ENCODE measurements at regions not wholly inside any gene's neighbourhood (a gene's known extent, or its start where the extent isn't known, plus 50 kb on each side); places are given as distances from the start of the nearest gene placed in this dataset.
A peak's percentile ranks its signal among the peaks of the same experiment; 100 is the strongest.

DNA sequence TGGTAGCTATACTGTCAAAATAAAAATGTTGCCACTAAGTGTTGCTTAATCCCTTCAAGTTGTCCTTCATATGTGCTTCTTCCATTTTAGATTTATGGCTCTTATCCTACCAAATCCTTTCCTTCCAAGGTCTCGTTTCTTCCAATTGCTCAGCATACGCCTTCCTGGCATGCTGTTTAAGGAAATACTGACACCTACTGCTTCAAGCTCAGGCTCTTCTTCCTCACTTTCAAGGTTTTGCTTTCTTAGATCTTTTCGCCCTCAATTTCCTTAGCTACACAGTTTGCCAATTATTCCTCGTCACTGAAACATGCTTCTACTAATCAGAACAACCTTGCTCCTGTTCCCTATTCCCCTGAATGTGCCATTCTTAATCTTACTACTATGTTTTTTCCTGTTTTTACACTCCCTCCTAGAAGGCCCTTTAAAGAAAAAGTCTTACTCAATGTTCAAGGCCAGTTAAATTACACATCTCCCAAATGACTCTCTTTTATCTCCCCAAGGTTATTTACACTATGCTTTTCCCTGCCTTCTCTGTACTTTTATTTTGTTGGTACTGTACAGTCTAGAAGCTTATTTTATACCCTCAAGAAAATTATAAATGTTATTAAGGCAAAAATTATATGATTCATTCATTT is 343.1 kb downstream of the MZT1 start:
- intact Hi-C loops (cut with micrococcal nuclease) = no loop called here
- BruUV-seq (replicated peaks) = no TSS peak
- no peak overlapping the region for H3K4me2 ChIP-seq (ENCODE audit: low read length)
- ChIA-PET POLR2A (no interaction called here), RAD21 (ENCODE audit: low non-redundant PET in 1 of 2, low total read pairs in 2 of 2, uncharacterized antibody in 2 of 2, unreplicated experiment in 2 of 2) (no interaction called here), CTCF (no interaction called here)
- DNase-seq (ENCODE audit: low read depth, low spot score) (no peak), ATAC-seq (no peak)
- no peak overlapping the region for H3K9ac ChIP-seq (ENCODE audit: low read length)
- no peak overlapping the region for H2AFZ ChIP-seq (ENCODE audit: low read depth, low read length, poor library complexity, severe bottlenecking)
- no peaks in the 10 kb centered on the region for H4K20me1 ChIP-seq (ENCODE audit: insufficient read depth)
- H3K36me3 ChIP-seq (ENCODE audit: control insufficient read depth in 1 of 2, insufficient read depth in 2 of 2, low read length in 2 of 2) = no peaks in the 10 kb centered on the region
- no peak overlapping the region for H3K27ac ChIP-seq (ENCODE audit: low read depth, low read length)
- H3K79me2 ChIP-seq (ENCODE audit: insufficient read depth, low read length) = no peaks in the 10 kb centered on the region
- H3K27me3 ChIP-seq (ENCODE audit: insufficient read depth, low read length) = no peaks in the 10 kb centered on the region
- no peak overlapping the region for H3K4me3 ChIP-seq (replicated peaks in 1 of 2; ENCODE audit: low read depth in 1 of 2, low read length in 2 of 2)
- H3K9me2 ChIP-seq (ENCODE audit: insufficient read depth) = no peaks in the 10 kb centered on the region
- H3K4me1 ChIP-seq (ENCODE audit: control insufficient read depth in 1 of 2, insufficient read depth in 2 of 2, low read length in 2 of 2) = peaks cover 0 to 6% of the 10 kb centered on the region in 2 experiments; a peak in 1 of 4 replicates
- TF ChIP-seq ZFX (IDR thresholded peaks at IDR 0.05) = no peak
- peak; percentile 24 for TF ChIP-seq TCF7L2 (IDR thresholded peaks at IDR 0.05; ENCODE audit: borderline replicate concordance, extremely low read depth, insufficient read depth, insufficient read length)
- no peaks in the 10 kb centered on the region; a peak in 1 of 4 replicates for H3K9me3 ChIP-seq (ENCODE audit: control insufficient read depth in 1 of 2, insufficient read depth in 1 of 2, low read depth in 1 of 2, low read length in 2 of 2)

DNA sequence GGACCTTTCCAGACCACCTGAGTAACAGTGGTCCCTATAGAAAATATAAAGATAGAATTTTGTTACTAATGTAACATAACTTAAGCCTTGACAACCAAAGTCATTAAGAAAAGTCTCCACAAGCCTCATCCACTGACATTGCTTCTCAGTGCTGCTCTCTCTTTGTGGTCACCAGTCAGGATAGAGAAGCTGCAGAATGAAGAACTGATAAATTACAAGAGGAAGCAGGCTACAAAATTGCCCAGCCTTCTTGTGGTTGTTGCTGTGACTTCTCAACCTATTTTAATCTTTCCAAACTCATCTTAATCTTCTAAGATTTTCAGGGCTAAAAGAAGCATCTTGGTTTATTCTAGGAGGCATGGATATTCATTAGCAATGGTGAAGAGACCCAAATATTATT is 343.8 kb downstream of the MZT1 start:
- Histone ChIP-seq H3K9me2 (ENCODE audit: insufficient read depth) (no peaks in the 10 kb centered on the region), H2AFZ (ENCODE audit: low read depth, low read length, poor library complexity, severe bottlenecking) (no peak overlapping the region), H4K20me1 (ENCODE audit: insufficient read depth) (no peaks in the 10 kb centered on the region), H3K79me2 (ENCODE audit: insufficient read depth, low read length) (no peaks in the 10 kb centered on the region), H3K4me1 (ENCODE audit: control insufficient read depth in 1 of 2, insufficient read depth in 2 of 2, low read length in 2 of 2) (peaks cover 0 to 6% of the 10 kb centered on the region in 2 experiments; a peak in 1 of 4 replicates), H3K4me3 (replicated peaks in 1 of 2; ENCODE audit: low read depth in 1 of 2, low read length in 2 of 2) (no peak overlapping the region), H3K9me3 (ENCODE audit: control insufficient read depth in 1 of 2, insufficient read depth in 1 of 2, low read depth in 1 of 2, low read length in 2 of 2) (no peaks in the 10 kb centered on the region; a peak in 1 of 4 replicates), H3K9ac (ENCODE audit: low read length) (no peak overlapping the region), H3K4me2 (ENCODE audit: low read length) (no peak overlapping the region), H3K27me3 (ENCODE audit: insufficient read depth, low read length) (no peaks in the 10 kb centered on the region), H3K36me3 (ENCODE audit: control insufficient read depth in 1 of 2, insufficient read depth in 2 of 2, low read length in 2 of 2) (no peaks in the 10 kb centered on the region), H3K27ac (ENCODE audit: low read depth, low read length) (no peak overlapping the region)
- ChIA-PET RAD21 (ENCODE audit: low non-redundant PET in 1 of 2, low total read pairs in 2 of 2, uncharacterized antibody in 2 of 2, unreplicated experiment in 2 of 2) (no interaction called here), POLR2A (no interaction called here), CTCF (no interaction called here)
- TF ChIP-seq, protein P1, sequence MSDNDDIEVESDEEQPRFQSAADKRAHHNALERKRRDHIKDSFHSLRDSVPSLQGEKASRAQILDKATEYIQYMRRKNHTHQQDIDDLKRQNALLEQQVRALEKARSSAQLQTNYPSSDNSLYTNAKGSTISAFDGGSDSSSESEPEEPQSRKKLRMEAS (IDR thresholded peaks at IDR 0.05) = no peak
- TF ChIP-seq, protein P2, sequence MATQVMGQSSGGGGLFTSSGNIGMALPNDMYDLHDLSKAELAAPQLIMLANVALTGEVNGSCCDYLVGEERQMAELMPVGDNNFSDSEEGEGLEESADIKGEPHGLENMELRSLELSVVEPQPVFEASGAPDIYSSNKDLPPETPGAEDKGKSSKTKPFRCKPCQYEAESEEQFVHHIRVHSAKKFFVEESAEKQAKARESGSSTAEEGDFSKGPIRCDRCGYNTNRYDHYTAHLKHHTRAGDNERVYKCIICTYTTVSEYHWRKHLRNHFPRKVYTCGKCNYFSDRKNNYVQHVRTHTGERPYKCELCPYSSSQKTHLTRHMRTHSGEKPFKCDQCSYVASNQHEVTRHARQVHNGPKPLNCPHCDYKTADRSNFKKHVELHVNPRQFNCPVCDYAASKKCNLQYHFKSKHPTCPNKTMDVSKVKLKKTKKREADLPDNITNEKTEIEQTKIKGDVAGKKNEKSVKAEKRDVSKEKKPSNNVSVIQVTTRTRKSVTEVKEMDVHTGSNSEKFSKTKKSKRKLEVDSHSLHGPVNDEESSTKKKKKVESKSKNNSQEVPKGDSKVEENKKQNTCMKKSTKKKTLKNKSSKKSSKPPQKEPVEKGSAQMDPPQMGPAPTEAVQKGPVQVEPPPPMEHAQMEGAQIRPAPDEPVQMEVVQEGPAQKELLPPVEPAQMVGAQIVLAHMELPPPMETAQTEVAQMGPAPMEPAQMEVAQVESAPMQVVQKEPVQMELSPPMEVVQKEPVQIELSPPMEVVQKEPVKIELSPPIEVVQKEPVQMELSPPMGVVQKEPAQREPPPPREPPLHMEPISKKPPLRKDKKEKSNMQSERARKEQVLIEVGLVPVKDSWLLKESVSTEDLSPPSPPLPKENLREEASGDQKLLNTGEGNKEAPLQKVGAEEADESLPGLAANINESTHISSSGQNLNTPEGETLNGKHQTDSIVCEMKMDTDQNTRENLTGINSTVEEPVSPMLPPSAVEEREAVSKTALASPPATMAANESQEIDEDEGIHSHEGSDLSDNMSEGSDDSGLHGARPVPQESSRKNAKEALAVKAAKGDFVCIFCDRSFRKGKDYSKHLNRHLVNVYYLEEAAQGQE (IDR thresholded peaks at IDR 0.05; ENCODE audit: low read depth) = no peak
- no peak for TF ChIP-seq YY1 (IDR thresholded peaks at IDR 0.05; ENCODE audit: extremely low read depth, insufficient replicate concordance, low read depth, low read length)
- no peak for TF ChIP-seq RAD21 (IDR thresholded peaks at IDR 0.05; ENCODE audit: low read depth)
- TF ChIP-seq SP1 (IDR thresholded peaks at IDR 0.05; ENCODE audit: low read depth) = no peak
- TF ChIP-seq CBX3 (IDR thresholded peaks at IDR 0.05; ENCODE audit: low read depth) = no peak
- TF ChIP-seq SRF (IDR thresholded peaks at IDR 0.05; ENCODE audit: low read depth) = no peak
- TF ChIP-seq, protein P3, sequence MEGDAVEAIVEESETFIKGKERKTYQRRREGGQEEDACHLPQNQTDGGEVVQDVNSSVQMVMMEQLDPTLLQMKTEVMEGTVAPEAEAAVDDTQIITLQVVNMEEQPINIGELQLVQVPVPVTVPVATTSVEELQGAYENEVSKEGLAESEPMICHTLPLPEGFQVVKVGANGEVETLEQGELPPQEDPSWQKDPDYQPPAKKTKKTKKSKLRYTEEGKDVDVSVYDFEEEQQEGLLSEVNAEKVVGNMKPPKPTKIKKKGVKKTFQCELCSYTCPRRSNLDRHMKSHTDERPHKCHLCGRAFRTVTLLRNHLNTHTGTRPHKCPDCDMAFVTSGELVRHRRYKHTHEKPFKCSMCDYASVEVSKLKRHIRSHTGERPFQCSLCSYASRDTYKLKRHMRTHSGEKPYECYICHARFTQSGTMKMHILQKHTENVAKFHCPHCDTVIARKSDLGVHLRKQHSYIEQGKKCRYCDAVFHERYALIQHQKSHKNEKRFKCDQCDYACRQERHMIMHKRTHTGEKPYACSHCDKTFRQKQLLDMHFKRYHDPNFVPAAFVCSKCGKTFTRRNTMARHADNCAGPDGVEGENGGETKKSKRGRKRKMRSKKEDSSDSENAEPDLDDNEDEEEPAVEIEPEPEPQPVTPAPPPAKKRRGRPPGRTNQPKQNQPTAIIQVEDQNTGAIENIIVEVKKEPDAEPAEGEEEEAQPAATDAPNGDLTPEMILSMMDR (IDR thresholded peaks at IDR 0.05 in 2 of 3, conservative IDR thresholded peaks at IDR 0.05 in 1 of 3; ENCODE audit: borderline replicate concordance in 1 of 3, insufficient read depth in 1 of 3, low read depth in 2 of 3, low read length in 2 of 3) = no peak
- intact Hi-C loops (cut with micrococcal nuclease) = no loop called here
- DNase-seq (ENCODE audit: low read depth, low spot score) (no peak), ATAC-seq (no peak)
- BruUV-seq (replicated peaks) = no TSS peak
